H1 (cell line): ENCODE measurements at regions not wholly inside any gene's neighbourhood (a gene's known extent, or its start where the extent isn't known, plus 50 kb on each side); places are given as distances from the start of the nearest gene placed in this dataset.

Experiments used
- CBX8 ChIP-seq: fragments of 300-800, 300-1000 bp; sonication (generic); IDR thresholded peaks from 2 replicates; pipeline ENCODE4 v1.7.1; 2016; ENCODE audit warnings: low read depth, low read length, borderline replicate concordance
- CREB1 ChIP-seq: IDR thresholded peaks from 2 replicates; pipeline ENCODE4 v1.6.1; 2012; ENCODE audit warnings: inconsistent platforms
- CTCF ChIP-seq, 3 experiments: IDR thresholded peaks; 1 replicate in 2 of 3; 2 replicates in 1 of 3; pipeline versions ENCODE4 v1.5.1 to v1.6.1; 2011; ENCODE audit warnings: low read length in 3 of 3, mild to moderate bottlenecking in 3 of 3, inconsistent platforms in 2 of 3, low read depth in 1 of 3, moderate library complexity in 1 of 3; ENCODE audit not compliant: insufficient read depth in 1 of 3; ENCODE audit errors: control extremely low read depth in 1 of 3
- EGR1 ChIP-seq: IDR thresholded peaks from 2 replicates; pipeline ENCODE4 v1.6.1; 2011; ENCODE audit warnings: low read depth, low read length, borderline replicate concordance
- EP300 ChIP-seq, 2 experiments: IDR thresholded peaks; 1 replicate in 1 of 2; 2 replicates in 1 of 2; pipeline ENCODE4 v1.6.1; 2011 to 2012; ENCODE audit warnings: low read depth in 2 of 2, low read length in 2 of 2, mild to moderate bottlenecking in 2 of 2, borderline replicate concordance in 1 of 2, inconsistent platforms in 1 of 2, moderate library complexity in 1 of 2
- JUND ChIP-seq: IDR thresholded peaks from 2 replicates; pipeline ENCODE4 v1.6.1; 2011; ENCODE audit warnings: mild to moderate bottlenecking, improper control_type of control experiment, low read length
- MAX ChIP-seq: IDR thresholded peaks from 2 replicates; pipeline ENCODE4 v1.6.1; 2012; ENCODE audit warnings: inconsistent platforms
- POLR2A ChIP-seq, 2 experiments: IDR thresholded peaks; 1 replicate in 1 of 2; 2 replicates in 1 of 2; pipeline ENCODE4 v1.6.1; 2011; ENCODE audit warnings: low read depth in 2 of 2, low read length in 2 of 2, mild to moderate bottlenecking in 2 of 2; ENCODE audit errors: control extremely low read depth in 1 of 2
- POLR2AphosphoS5 ChIP-seq: IDR thresholded peaks from 2 replicates; pipeline ENCODE4 v1.6.1; 2011; ENCODE audit warnings: low read depth, low read length
- RFX5 ChIP-seq: IDR thresholded peaks from 2 replicates; pipeline ENCODE4 v1.6.1; 2011; ENCODE audit warnings: low read depth, low read length, improper control_type of control experiment, borderline replicate concordance
- RXRA ChIP-seq: IDR thresholded peaks from 2 replicates; pipeline ENCODE4 v1.6.1; 2011; ENCODE audit warnings: low read depth, mild to moderate bottlenecking, low read length, moderate library complexity; ENCODE audit not compliant: insufficient read depth
- TAF1 ChIP-seq: IDR thresholded peaks from 2 replicates; pipeline ENCODE4 v1.6.1; 2011; ENCODE audit warnings: mild to moderate bottlenecking, low read depth, low read length
- TBP ChIP-seq: IDR thresholded peaks from 2 replicates; pipeline ENCODE4 v1.6.1; 2011; ENCODE audit warnings: low read depth, low read length, improper control_type of control experiment
- TCF12 ChIP-seq: IDR thresholded peaks from 2 replicates; pipeline ENCODE4 v1.6.1; 2011; ENCODE audit warnings: low read depth, mild to moderate bottlenecking, low read length

GRCh38 chr7:35405461-35405860 lies 151.6 kb upstream of the TBX20 start:
- TF ChIP-seq TAF1 (no peak), CTCF (IDR thresholded peaks at IDR 0.05; ENCODE audit: control extremely low read depth in 1 of 3, insufficient read depth in 1 of 3, low read depth in 1 of 3, low read length in 3 of 3) (no peak), JUND (no peak), EGR1 (no peak), CREB1 (no peak), POLR2AphosphoS5 (no peak), RFX5 (no peak), MAX (no peak), POLR2A (IDR thresholded peaks at IDR 0.05; ENCODE audit: control extremely low read depth in 1 of 2, low read depth in 2 of 2, low read length in 2 of 2) (no peak), CBX8 (no peak), TBP (no peak), EP300 (IDR thresholded peaks at IDR 0.05; ENCODE audit: borderline replicate concordance in 1 of 2, low read depth in 2 of 2, low read length in 2 of 2) (no peak), TCF12 (no peak), RXRA (no peak)
